Stimulated activated CD4-positive, alpha-beta T cell treated with anti-CD3 and anti-CD28 coated beads, Interleukin-1b, Interleukin-23, amount 100 ng/mL, for 24 hours (primary cell): ENCODE measurements at regions not wholly inside any gene's neighbourhood (a gene's known extent, or its start where the extent isn't known, plus 50 kb on each side); places are given as distances from the start of the nearest gene placed in this dataset.
"Not testable (repeated sequence)": the region's sequence is repeated elsewhere in the genome, so short reads cannot be mapped to it uniquely, and the experiment has no call there.

Source experiments
- DNase-seq, 4 experiments: peaks; one replicate each; pipeline ENCODE4 v3.0.0-alpha.2; 2020; ENCODE audit warnings: low read depth in 4 of 4, low spot score in 1 of 4

GRCh38 chr3:67979342-67979741 is 324.9 kb upstream of the SUCLG2 start:
- no peak for DNase-seq

DNA sequence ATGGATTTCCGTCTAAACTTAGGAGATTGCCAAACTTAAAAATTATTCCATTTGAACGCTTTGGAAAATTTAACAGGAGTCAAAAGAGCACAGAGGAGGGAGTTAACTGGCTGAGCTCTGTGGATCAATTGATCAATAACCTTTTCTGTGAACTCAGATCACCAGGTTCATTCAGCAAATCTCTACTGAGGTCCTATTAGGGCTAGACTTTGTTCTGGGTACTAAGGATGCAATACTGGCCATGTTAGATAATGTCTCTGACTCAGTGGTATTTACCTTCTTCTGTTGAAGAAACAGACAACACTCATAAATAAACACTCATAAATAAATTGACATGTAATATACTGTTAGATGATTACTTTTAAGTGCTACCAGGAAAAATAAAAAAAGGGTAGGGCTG is 323.4 kb upstream of the SUCLG2 start:
- no peak for DNase-seq

DNA sequence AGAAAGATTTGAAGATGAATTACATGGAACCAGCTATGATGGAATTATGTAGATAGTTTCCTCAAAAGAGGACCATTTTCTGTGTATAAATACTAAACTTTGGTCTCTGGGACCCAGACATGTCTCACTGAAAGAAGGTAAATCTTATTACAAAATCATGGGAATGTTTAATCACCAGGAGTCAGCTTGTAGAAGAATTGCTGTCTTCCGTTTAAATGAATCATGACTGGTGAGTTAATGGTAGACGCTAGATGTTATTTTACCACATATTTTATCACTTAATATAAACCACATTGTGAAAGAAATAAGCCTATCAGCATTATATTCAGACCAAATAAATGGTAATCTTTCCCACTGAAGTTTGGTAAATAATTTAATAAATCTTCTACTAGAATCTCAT is 322.3 kb upstream of the SUCLG2 start:
- no peak for DNase-seq

DNA sequence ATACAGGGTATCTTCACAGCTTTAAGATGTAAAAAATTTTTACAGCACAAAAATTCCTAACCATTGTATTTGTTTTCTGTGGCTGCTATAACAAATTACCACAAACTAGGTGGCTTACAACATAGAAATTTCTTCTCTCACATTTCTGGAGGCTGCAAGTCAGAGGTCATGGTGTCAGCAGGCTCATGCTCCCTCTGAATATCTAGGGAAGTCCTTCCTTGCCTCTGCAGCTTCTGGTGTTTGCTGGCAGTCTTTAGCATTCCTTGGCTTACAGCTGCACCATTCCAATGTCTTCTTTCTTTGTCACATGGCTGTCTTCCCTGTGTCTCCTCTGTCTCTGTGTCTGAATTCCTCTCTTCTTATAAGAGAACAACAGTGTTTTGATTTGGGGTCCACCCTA is 310.2 kb upstream of the SUCLG2 start:
- DNase-seq: no peak

DNA sequence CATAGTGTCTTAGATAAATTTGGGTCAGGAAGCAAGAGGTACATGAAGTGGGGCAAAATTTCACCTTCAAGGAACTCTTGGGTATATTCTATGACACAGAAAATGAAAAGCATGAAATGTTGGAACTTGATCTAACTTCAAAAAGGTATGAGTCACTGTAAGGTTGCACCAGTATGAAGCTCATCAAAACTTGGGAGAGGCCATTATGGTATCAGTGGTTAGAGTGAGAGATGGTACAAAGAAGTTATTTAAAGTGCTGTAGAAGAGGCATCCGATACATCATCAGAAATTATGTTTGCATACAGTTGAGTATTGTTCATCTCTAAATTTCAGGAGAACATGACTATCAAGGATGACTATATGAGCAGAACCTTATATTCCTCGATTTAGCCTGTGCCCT is 302.9 kb upstream of the SUCLG2 start:
- DNase-seq: no peak

- DNase-seq: peak in 2 of 4 experiments; percentile 14 to 15
Observed at GRCh38 chr3:67947808-67948508, 293.5 kb upstream of the SUCLG2 start.

DNA sequence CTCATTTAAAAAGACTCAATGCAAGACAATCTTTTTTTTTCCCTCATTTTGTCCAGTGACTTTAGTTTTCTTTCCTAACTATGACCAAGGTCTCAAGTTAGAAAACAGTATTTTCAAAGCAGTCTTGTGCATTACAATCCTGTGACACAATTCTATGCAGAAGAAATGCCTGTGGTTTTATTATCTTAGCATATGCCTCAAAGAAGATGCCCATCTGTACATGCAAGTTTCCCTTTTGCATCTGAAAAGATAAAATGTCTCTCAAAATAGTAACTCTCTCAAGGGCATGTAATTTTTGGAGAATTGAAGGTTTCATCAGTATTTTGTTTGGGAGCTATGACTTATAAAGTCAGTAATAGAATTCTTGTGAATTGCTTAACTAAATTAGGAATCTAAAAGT is 292.0 kb upstream of the SUCLG2 start:
- no peak for DNase-seq

DNA sequence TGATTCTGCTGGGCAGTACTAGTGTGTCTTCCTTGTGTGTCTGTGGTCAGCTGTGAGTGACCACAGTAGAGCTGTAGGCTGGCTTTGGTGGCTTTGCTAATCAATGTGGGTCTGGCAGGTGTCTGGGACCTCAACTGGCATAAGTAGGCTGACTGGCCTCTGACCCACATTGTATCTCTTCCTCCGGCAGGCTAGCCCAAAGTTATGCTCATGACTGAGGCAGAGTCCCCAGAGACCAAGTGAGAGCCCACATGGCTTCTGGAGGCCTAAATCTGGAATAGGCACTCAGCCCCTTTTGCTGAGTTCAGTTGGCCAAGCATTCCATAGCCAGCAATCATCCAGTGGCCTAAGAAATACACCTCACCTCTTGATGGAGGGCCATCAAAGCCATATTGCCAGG is 289.1 kb upstream of the SUCLG2 start:
- no peak for DNase-seq

- DNase-seq: no peak
Observed at GRCh38 chr3:67941433-67942030, 287.1 kb upstream of the SUCLG2 start.

GRCh38 chr3:67940210-67940952 is 286.0 kb upstream of the SUCLG2 start:
- no peak for DNase-seq

- no peak for DNase-seq
Observed at GRCh38 chr3:67937498-67938118, 283.2 kb upstream of the SUCLG2 start.

GRCh38 chr3:67930394-67930793 is 276.0 kb upstream of the SUCLG2 start:
- not testable (repeated sequence) for DNase-seq

- DNase-seq: no peak
Observed at GRCh38 chr3:67923796-67924195, 269.4 kb upstream of the SUCLG2 start.

GRCh38 chr3:67920969-67921368 is 266.6 kb upstream of the SUCLG2 start:
- DNase-seq: no peak

GRCh38 chr3:67920311-67920710 is 265.9 kb upstream of the SUCLG2 start:
- DNase-seq: no peak

DNA sequence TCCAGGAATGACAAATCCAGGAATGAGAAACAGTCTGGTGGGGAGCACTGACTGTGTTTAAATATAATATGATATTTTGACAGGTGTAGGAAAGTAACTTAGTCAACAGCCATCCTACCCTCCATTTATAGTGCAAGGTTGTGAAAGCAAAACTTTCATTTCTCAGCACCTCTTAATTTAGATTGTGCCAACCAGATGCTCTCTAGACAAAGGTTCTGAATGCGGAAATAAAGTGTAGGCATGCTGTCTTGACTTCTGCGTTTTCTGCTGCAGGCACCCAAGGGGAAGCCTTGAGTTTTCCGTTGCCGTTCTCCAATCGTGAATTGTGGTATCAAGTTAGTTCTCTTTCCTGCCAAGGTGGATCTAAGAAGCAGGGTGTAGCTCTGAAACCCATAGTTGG is 261.9 kb upstream of the SUCLG2 start:
- no peak for DNase-seq

GRCh38 chr3:67907735-67908134 is 253.3 kb upstream of the SUCLG2 start:
- DNase-seq: no peak

DNA sequence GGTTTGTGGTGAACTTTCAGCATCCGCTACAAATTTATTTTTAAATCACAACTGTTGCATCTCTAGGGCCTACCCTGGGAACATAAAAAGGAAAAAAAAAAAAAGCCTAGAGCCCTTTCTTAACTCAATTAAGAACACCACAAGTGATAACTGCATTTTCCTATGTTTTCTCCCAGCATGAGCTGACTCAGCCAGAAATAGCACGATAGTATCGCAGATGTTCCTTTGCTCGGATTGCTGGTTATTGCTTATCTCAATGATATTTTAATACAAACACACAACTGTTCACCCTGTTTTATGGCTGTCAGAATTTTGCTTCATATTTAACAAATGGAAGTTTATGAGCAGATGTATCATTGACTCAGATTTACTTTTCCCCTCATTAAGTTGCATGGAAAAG is 251.8 kb upstream of the SUCLG2 start:
- no peak for DNase-seq

DNA sequence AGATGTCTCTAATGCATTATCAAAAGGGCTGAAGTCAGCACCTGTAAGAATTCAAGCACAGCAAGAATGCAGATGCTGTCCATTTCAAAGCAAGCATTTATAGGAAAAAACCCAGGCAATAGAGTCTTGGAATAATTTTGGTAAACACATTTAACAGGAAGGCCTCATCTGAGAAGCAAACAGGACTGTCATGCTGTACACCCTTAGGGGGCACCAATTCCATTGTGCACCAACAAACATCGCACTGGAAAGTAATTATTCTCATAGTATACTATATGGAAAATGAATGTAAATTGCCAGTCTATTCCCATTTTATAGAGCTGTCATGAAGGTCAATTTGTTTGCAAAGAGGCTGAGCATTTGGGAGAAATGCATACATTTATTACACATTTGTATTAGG is 247.3 kb upstream of the SUCLG2 start:
- DNase-seq: no peak

- no peak for DNase-seq
Observed at GRCh38 chr3:67898916-67899315, 244.5 kb upstream of the SUCLG2 start.

DNA sequence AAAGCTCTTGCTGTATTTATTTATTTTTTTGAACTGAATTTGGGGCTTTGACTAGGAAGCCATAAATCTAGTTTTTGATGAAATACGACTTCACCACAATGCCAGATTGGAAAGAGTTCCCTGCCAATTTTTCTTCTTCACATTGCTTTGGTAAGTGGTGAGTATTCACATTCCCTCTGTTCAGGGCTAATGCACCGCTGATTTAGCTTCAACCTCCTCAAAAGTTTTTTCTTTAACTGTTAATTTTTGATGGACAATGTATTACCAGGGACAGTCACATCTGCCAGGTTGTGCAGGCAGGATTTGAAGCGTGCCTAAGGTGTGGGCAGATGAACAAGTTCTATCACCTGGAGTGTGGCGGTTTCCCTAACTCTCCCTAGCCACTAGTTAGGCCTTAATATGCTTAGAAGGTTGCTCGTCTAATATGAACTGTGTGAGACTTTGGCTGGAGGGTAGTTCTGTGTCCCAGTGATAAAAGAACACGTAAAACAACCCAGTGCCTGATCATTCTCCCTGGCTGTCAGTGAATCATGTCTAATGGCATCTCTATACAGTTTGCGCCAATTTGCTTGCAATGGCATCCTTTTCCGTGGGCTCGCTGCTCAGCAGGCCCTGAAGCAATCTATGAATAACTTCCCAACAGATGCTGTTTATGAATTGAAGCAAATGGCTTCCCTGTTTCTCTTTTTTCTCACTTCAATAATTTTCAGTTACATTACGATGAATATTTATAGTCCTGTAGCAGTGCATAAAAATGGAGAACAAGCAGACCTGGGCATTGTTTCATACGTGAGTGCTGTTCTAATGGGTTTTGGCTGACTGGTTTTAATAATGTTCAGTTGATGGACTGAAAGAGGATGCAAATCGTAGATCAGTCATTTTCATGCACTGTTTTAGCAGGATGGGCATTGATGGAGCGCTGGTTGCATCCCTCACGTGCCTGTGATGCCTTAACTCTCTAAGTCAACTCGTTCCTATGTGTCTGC is 243.2 kb upstream of the SUCLG2 start:
- DNase-seq: no peak
